H1 (cell line): ENCODE measurements at regions not wholly inside any gene's neighbourhood (a gene's known extent, or its start where the extent isn't known, plus 50 kb on each side); places are given as distances from the start of the nearest gene placed in this dataset.

Source experiments
- CTCF ChIA-PET: fragments of 300-600 bp; sonication (Branson Sonifier 250); formaldehyde crosslinking; loops from one replicate; lab custom pipeline; 2021; ENCODE audit not compliant: partially characterized antibody; lab: Charles Lee
- POLR2A ChIA-PET: fragments of 300-600 bp; sonication (Branson Sonifier 250); formaldehyde crosslinking; loops from one replicate; lab custom pipeline; 2021; ENCODE audit warnings: inconsistent platforms; ENCODE audit not compliant: partially characterized antibody; lab: Charles Lee
- DNase-seq, 2 experiments: peaks; one replicate each; pipeline versions ENCODE4 v3.0.0 to v3.0.0-alpha.2; 2010 to 2022; ENCODE audit warnings: low spot score in 2 of 2, low read depth in 1 of 2, mixed read lengths in 1 of 2
- FAIRE-seq: peaks from 2 replicates; lab custom pipeline; 2011; peaks lifted over from hg19 to GRCh38; lab: Jason Lieb, UNC
- H2AFZ ChIP-seq: 2 replicates; pipeline ENCODE4 v1.8.1; 2012; ENCODE audit warnings: low read length, inconsistent platforms
- H2AK5ac ChIP-seq: 2 replicates; pipeline ENCODE4 v1.6.1; 2013; ENCODE audit warnings: low read depth, low read length
- H2BK120ac ChIP-seq: replicated peaks from 2 replicates; pipeline ENCODE3; 2013; ENCODE audit warnings: low read depth, low read length, inconsistent platforms
- H2BK12ac ChIP-seq: 2 replicates; pipeline ENCODE4 v1.6.1; 2013; ENCODE audit warnings: low read depth, low read length
- H2BK15ac ChIP-seq: 2 replicates; pipeline ENCODE4 v1.6.1; 2013; ENCODE audit warnings: low read length
- H2BK20ac ChIP-seq: 2 replicates; pipeline ENCODE4 v1.6.1; 2013; ENCODE audit warnings: low read length
- H2BK5ac ChIP-seq: 2 replicates; pipeline ENCODE4 v1.6.1; 2013; ENCODE audit warnings: low read depth, low read length
- H3K14ac ChIP-seq: 2 replicates; pipeline ENCODE4 v1.6.1; 2013; ENCODE audit warnings: inconsistent platforms; ENCODE audit not compliant: insufficient read length
- H3K18ac ChIP-seq: 2 replicates; pipeline ENCODE4 v1.6.1; 2013; ENCODE audit warnings: low read length; ENCODE audit errors: extremely low read depth
- H3K23ac ChIP-seq: 2 replicates; pipeline ENCODE4 v1.6.1; 2013; ENCODE audit warnings: inconsistent platforms; ENCODE audit not compliant: insufficient read length
- H3K23me2 ChIP-seq: 2 replicates; pipeline ENCODE4 v1.6.1; 2013; ENCODE audit warnings: low read depth, low read length
- H3K27ac ChIP-seq: 2 replicates; pipeline ENCODE4 v1.6.1; 2011; ENCODE audit warnings: low read depth, low read length, inconsistent platforms
- H3K27me3 ChIP-seq, 4 experiments: replicated peaks in 1 of 4; 1 replicate in 1 of 4; 2 replicates in 3 of 4; pipeline versions ENCODE4 v1.6.1 to v1.8.1; 2011 to 2013; ENCODE audit warnings: low read length in 3 of 4, mild to moderate bottlenecking in 3 of 4, inconsistent platforms in 2 of 4, mixed read lengths in 2 of 4, moderate library complexity in 1 of 4; ENCODE audit not compliant: control insufficient read depth in 3 of 4, insufficient read depth in 3 of 4; ENCODE audit errors: extremely low read depth in 1 of 4
- H3K36me3 ChIP-seq, 4 experiments: 2 replicates each; pipeline versions ENCODE4 v1.6.1 to v1.8.1; 2011 to 2013; ENCODE audit warnings: mild to moderate bottlenecking in 4 of 4, low read length in 3 of 4, moderate library complexity in 2 of 4, control low read depth in 1 of 4, inconsistent platforms in 1 of 4; ENCODE audit not compliant: insufficient read depth in 4 of 4, control insufficient read depth in 2 of 4
- H3K4ac ChIP-seq: replicated peaks from 2 replicates; pipeline ENCODE3; 2013; ENCODE audit warnings: low read length, low read depth, mixed read lengths, inconsistent platforms; ENCODE audit not compliant: insufficient read length
- H3K4me1 ChIP-seq, 4 experiments: replicated peaks in 1 of 4; 1 replicate in 1 of 4; 2 replicates in 3 of 4; pipeline versions ENCODE4 v1.6.1 to v1.8.1; 2011 to 2013; ENCODE audit warnings: low read length in 3 of 4, inconsistent platforms in 2 of 4, mixed read lengths in 1 of 4; ENCODE audit not compliant: insufficient read depth in 4 of 4, control insufficient read depth in 3 of 4
- H3K4me2 ChIP-seq, 2 experiments: 2 replicates each; pipeline versions ENCODE4 v1.6.1 to v1.8.1; 2011 to 2013; ENCODE audit warnings: low read depth in 2 of 2, low read length in 2 of 2, control low read depth in 1 of 2, inconsistent platforms in 1 of 2, mild to moderate bottlenecking in 1 of 2; ENCODE audit not compliant: insufficient read depth in 1 of 2
- H3K4me3 ChIP-seq, 4 experiments: fragments of 200-600, 300-600 bp in 1 of 4; sonication (generic), shearing (Covaris generic), sonication (Bioruptor Twin) in 1 of 4; 2 replicates each; pipeline versions ENCODE4 v1.5.1 to v1.8.1; 2011 to 2016; ENCODE audit warnings: low read length in 4 of 4, low read depth in 3 of 4, control low read depth in 2 of 4, inconsistent platforms in 2 of 4, mild to moderate bottlenecking in 2 of 4, mixed read lengths in 1 of 4, moderate library complexity in 1 of 4; ENCODE audit not compliant: insufficient read depth in 2 of 4; ENCODE audit errors: extremely low read depth in 1 of 4
- H3K56ac ChIP-seq: replicated peaks from 2 replicates; pipeline ENCODE3; 2013; ENCODE audit warnings: low read depth, mild to moderate bottlenecking, mixed read lengths, low read length, inconsistent platforms; ENCODE audit not compliant: insufficient read length
- H3K79me1 ChIP-seq: 2 replicates; pipeline ENCODE4 v1.6.1; 2013; ENCODE audit warnings: low read depth, low read length, control low read depth
- H3K79me2 ChIP-seq, 2 experiments: 2 replicates each; pipeline versions ENCODE4 v1.6.1 to v1.8.1; 2012 to 2013; ENCODE audit warnings: low read length in 2 of 2, mild to moderate bottlenecking in 2 of 2, inconsistent platforms in 1 of 2; ENCODE audit not compliant: insufficient read depth in 2 of 2, control insufficient read depth in 1 of 2
- H3K9ac ChIP-seq, 4 experiments: replicated peaks in 1 of 4; 1 replicate in 1 of 4; 2 replicates in 3 of 4; pipeline versions ENCODE4 v1.6.1 to v1.8.1; 2011 to 2013; ENCODE audit warnings: low read depth in 3 of 4, low read length in 3 of 4, control low read depth in 2 of 4, mild to moderate bottlenecking in 2 of 4, moderate library complexity in 2 of 4, inconsistent platforms in 1 of 4; ENCODE audit errors: extremely low read depth in 1 of 4
- H3K9me3 ChIP-seq, 2 experiments: 2 replicates each; pipeline versions ENCODE4 v1.6.1 to v1.8.1; 2012 to 2013; ENCODE audit warnings: mild to moderate bottlenecking in 2 of 2, moderate library complexity in 2 of 2, control low read depth in 1 of 2, inconsistent platforms in 1 of 2, low read depth in 1 of 2, low read length in 1 of 2, mixed read lengths in 1 of 2; ENCODE audit not compliant: insufficient read depth in 2 of 2
- H4K20me1 ChIP-seq, 2 experiments: replicated peaks in 1 of 2; 2 replicates each; pipeline versions ENCODE3 to v1.8.1; 2011 to 2013; ENCODE audit warnings: inconsistent platforms in 2 of 2, low read length in 2 of 2, mild to moderate bottlenecking in 1 of 2; ENCODE audit not compliant: insufficient read depth in 2 of 2, control insufficient read depth in 1 of 2
- H4K5ac ChIP-seq: 2 replicates; pipeline ENCODE4 v1.6.1; 2013; ENCODE audit warnings: low read length, low read depth, mixed read lengths, inconsistent platforms; ENCODE audit not compliant: insufficient read length
- H4K8ac ChIP-seq: 2 replicates; pipeline ENCODE4 v1.8.0; 2013; ENCODE audit warnings: mild to moderate bottlenecking, moderate library complexity, low read length, inconsistent platforms; ENCODE audit not compliant: insufficient read depth; ENCODE audit errors: extremely low read depth
- H4K91ac ChIP-seq: replicated peaks from 2 replicates; pipeline ENCODE3; 2013; ENCODE audit warnings: low read length, mixed read lengths, inconsistent platforms; ENCODE audit not compliant: insufficient read length
- SIN3A ChIP-seq, 2 experiments: IDR thresholded peaks in 1 of 2; conservative IDR thresholded peaks in 1 of 2; 2 replicates each; pipeline ENCODE4 v1.6.1; 2011 to 2012; ENCODE audit warnings: low read length in 2 of 2, improper control_type of control experiment in 1 of 2, low read depth in 1 of 2, mild to moderate bottlenecking in 1 of 2
- ZNF274 ChIP-seq: IDR thresholded peaks from 2 replicates; pipeline ENCODE4 v1.7.0; 2012; ENCODE audit warnings: low read length, borderline replicate concordance; ENCODE audit errors: extremely low read depth
- WGBS, 2 experiments: shearing (Covaris generic) in 1 of 2; methylation state at CpG; one replicate each; pipeline versions ENCODE4 v1.1.6 to v1.1.7; 2013 to 2015; ENCODE audit warnings: low lambda C conversion rate in 2 of 2, mixed read lengths in 2 of 2, inconsistent platforms in 1 of 2, low coverage in 1 of 2, missing lambda C conversion rate in 1 of 2; ENCODE audit not compliant: insufficient replicate concordance in 2 of 2, insufficient coverage in 1 of 2, insufficient read length in 1 of 2; ENCODE audit errors: extremely low coverage in 1 of 2, missing lambda C conversion rate in 1 of 2; 5-methylcytosine and 5-hydroxymethylcytosine counted together

- no peak overlapping the region for H4K5ac ChIP-seq
- no peaks in the 10 kb centered on the region for H3K79me2 ChIP-seq
- no peaks in the 10 kb centered on the region for H3K9me3 ChIP-seq
- no peak overlapping the region for H4K8ac ChIP-seq
- no peaks in the 10 kb centered on the region for H3K79me1 ChIP-seq
- H3K4ac ChIP-seq: no peak overlapping the region
- H4K20me1 ChIP-seq: no peaks in the 10 kb centered on the region
- H3K4me3 ChIP-seq: no peak overlapping the region
- H2BK20ac ChIP-seq: no peak overlapping the region
- H3K4me1 ChIP-seq: peaks cover 0 to 17% (median 5%) of the 10 kb centered on the region in 4 experiments; a peak in 4 of 7 replicates
- no peak overlapping the region for H3K9ac ChIP-seq
- FAIRE-seq (no peak), DNase-seq (no peak)
- no peak overlapping the region for H3K4me2 ChIP-seq
- no peak overlapping the region for H2BK12ac ChIP-seq
- no peaks in the 10 kb centered on the region for H3K27me3 ChIP-seq
- no peaks in the 10 kb centered on the region for H3K36me3 ChIP-seq
- H2BK15ac ChIP-seq: no peak overlapping the region
- ChIA-PET POLR2A (no interaction called here), CTCF (no interaction called here)
- H3K56ac ChIP-seq: no peak overlapping the region
- no peak overlapping the region for H3K14ac ChIP-seq
- no peak overlapping the region for H3K18ac ChIP-seq
- H3K23ac ChIP-seq: no peak overlapping the region
- TF ChIP-seq ZNF274 (no peak), SIN3A (conservative IDR thresholded peaks at IDR 0.05 in 1 of 2, IDR thresholded peaks at IDR 0.05 in 1 of 2; ENCODE audit: low read depth in 1 of 2, low read length in 2 of 2) (no peak)
- H2AK5ac ChIP-seq: no peak overlapping the region
- WGBS, 2 experiments: 92% methylated on average over 2 of the region's 2 CpGs; no CpG with 5 or more reads in 1 of the 2 experiments
- H3K27ac ChIP-seq: no peak overlapping the region
- no peak overlapping the region for H2AFZ ChIP-seq
- no peak overlapping the region for H4K91ac ChIP-seq
- H3K23me2 ChIP-seq: no peaks in the 10 kb centered on the region
- H2BK120ac ChIP-seq: no peak overlapping the region
- H2BK5ac ChIP-seq: no peak overlapping the region
Measured at GRCh38 chr1:73029571-73029970, 747.2 kb upstream of the NEGR1 start.
